ENCODE measurements at regions not wholly inside any gene's neighbourhood (a gene's known extent, or its start where the extent isn't known, plus 50 kb on each side); places are given as distances from the start of the nearest gene placed in this dataset.

- no peaks in the 10 kb centered on the region for H3K4me1 ChIP-seq (ENCODE audit: control insufficient read depth, insufficient read depth, low read length)
- H3K27me3 ChIP-seq (replicated peaks in 1 of 2; ENCODE audit: control insufficient read depth in 2 of 2, insufficient read depth in 2 of 2, low read length in 1 of 2): peaks cover 4 to 5% of the 10 kb centered on the region in 2 experiments; a peak in 3 of 4 replicates
- intact Hi-C loops (cut with micrococcal nuclease; ENCODE audit: unreplicated experiment) (no loop called here), in situ Hi-C loops (cut with MboI) (no loop called here)
- SMC1A ChIA-PET (ENCODE audit: uncharacterized antibody, unreplicated experiment): no interaction called here
- TF ChIP-seq ZNF592 (IDR thresholded peaks at IDR 0.05): no peak
- TF ChIP-seq TBL1XR1 (IDR thresholded peaks at IDR 0.05; ENCODE audit: low read depth, low read length): no peak
- H3K9me3 ChIP-seq (replicated peaks; ENCODE audit: control insufficient read depth, insufficient read depth, low read length): no peaks in the 10 kb centered on the region
- no peak overlapping the region for H2AFZ ChIP-seq (ENCODE audit: control insufficient read depth, low read depth, low read length)
- H3K27ac ChIP-seq (ENCODE audit: control insufficient read depth, insufficient read depth): no peak overlapping the region
- RAD21 ChIA-PET (ENCODE audit: unreplicated experiment): no interaction called here
- no peak overlapping the region for H3K4me3 ChIP-seq
- H3K36me3 ChIP-seq (ENCODE audit: control insufficient read depth in 2 of 2, insufficient read depth in 2 of 2, low read length in 1 of 2): no peaks in the 10 kb centered on the region
- 25% methylated on average over 8 of the region's 8 CpGs for whole genome bisulfite sequencing (ENCODE audit: insufficient coverage, insufficient replicate concordance, low lambda C conversion rate, missing lambda C conversion rate)
- ATAC-seq: no peak
- no TSS peak for BruUV-seq (replicated peaks)
- H3K4me2 ChIP-seq (ENCODE audit: control insufficient read depth, insufficient read depth): no peak overlapping the region
- DNase-seq (ENCODE audit: low read depth, low spot score): no peak
- no peaks in the 10 kb centered on the region for H3K79me2 ChIP-seq (ENCODE audit: control insufficient read depth, insufficient read depth, low read length)
- CTCF ChIA-PET: no interaction called here
- no peak for FAIRE-seq
- H4K20me1 ChIP-seq (ENCODE audit: control insufficient read depth, insufficient read depth): no peaks in the 10 kb centered on the region; the same call in 1 of the 2 replicates
- no peak overlapping the region for H3K9ac ChIP-seq (ENCODE audit: control insufficient read depth, insufficient read depth, low read length)
- POLR2A ChIA-PET: no interaction called here
Measured at GRCh38 chr11:119921571-119921970, 192.6 kb upstream of the NECTIN1 start.
